NCI-H1694 treated with DMSO at 0.1 percent for 48 hours (cell line): ENCODE measurements at regions not wholly inside any gene's neighbourhood (a gene's known extent, or its start where the extent isn't known, plus 50 kb on each side); places are given as distances from the start of the nearest gene placed in this dataset.

Experiments
- DNase-seq: peaks from one replicate; lab custom pipeline; 2025; lab: John Stamatoyannopoulos, UW

- DNase-seq: no peak
Observed at GRCh38 chr11:33411751-33412150, 154.6 kb downstream of the HIPK3 start.

GRCh38 chr11:33410086-33410765, 153.0 kb downstream of the HIPK3 start:
- DNase-seq: no peak
